HL-60 (cell line): ENCODE measurements at regions not wholly inside any gene's neighbourhood (a gene's known extent, or its start where the extent isn't known, plus 50 kb on each side); places are given as distances from the start of the nearest gene placed in this dataset.

ENCODE experiments used
- DNase-seq, 2 experiments: peaks; one replicate each; pipeline ENCODE4 v3.0.0-alpha.2; 2010 to 2020; ENCODE audit warnings: low read depth in 1 of 2, low spot score in 1 of 2
- H3K27ac ChIP-seq: fragments of 250-450 bp; sonication (Bioruptor Pico); replicated peaks from 2 replicates; pipeline ENCODE4 v1.5.1; 2020; ENCODE audit warnings: mild to moderate bottlenecking, moderate library complexity
- H3K27me3 ChIP-seq: fragments of 250-450 bp; sonication (Bioruptor Pico); 2 replicates; pipeline ENCODE4 v1.5.1; 2021; ENCODE audit warnings: mild to moderate bottlenecking, moderate library complexity; ENCODE audit not compliant: insufficient read depth, poor library complexity, severe bottlenecking
- H3K4me3 ChIP-seq: replicated peaks from 2 replicates; pipeline ENCODE4 v1.5.1; 2011; ENCODE audit warnings: mild to moderate bottlenecking, control low read depth, low read length; ENCODE audit not compliant: insufficient read depth
- GABPA ChIP-seq: IDR thresholded peaks from 2 replicates; pipeline ENCODE4 v1.6.1; 2012; ENCODE audit warnings: low read depth
- POLR2AphosphoS5 ChIP-seq: IDR thresholded peaks from 2 replicates; pipeline ENCODE4 v1.6.1; 2012; ENCODE audit warnings: low read depth
- SPI1 ChIP-seq: IDR thresholded peaks from 2 replicates; pipeline ENCODE4 v1.6.1; 2012; ENCODE audit warnings: low read depth, mild to moderate bottlenecking, borderline replicate concordance
- TF ChIP-seq, protein P1 (sequence below): IDR thresholded peaks from one replicate; pipeline ENCODE4 v1.5.1; 2011; ENCODE audit warnings: low read length, control low read depth, inconsistent platforms; ENCODE audit not compliant: insufficient read depth
- TF ChIP-seq, protein P2 (sequence below): IDR thresholded peaks from 2 replicates; pipeline ENCODE4 v1.6.1; 2012; ENCODE audit warnings: low read depth; ENCODE audit not compliant: insufficient replicate concordance

DNA sequence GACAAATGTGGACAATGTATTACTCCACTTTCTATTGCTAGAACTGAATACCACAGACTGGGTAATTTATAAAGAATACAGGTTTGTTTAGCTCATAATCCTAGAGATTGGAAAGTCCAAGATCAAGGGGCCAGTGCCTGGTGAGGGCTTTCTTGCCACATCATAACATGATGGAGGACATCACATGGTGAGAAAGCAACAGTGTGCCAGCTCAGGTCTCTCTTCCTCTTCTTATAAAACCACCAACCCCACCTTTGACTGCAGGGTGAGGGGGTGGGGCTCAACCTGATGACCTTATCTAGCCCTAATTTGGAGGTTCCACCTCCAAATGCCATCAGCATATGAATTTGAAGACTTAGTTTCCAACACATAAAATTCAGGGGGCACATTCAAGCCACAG, 105.7 kb upstream of the CXorf66 start:
- Histone ChIP-seq H3K4me3 (no peak overlapping the region), H3K27ac (no peak overlapping the region), H3K27me3 (no peaks in the 10 kb centered on the region)
- DNase-seq: peak in 1 of 2 experiments; percentile 2
- TF ChIP-seq SPI1 (no peak), GABPA (no peak), POLR2AphosphoS5 (no peak)
- TF ChIP-seq, protein P1, sequence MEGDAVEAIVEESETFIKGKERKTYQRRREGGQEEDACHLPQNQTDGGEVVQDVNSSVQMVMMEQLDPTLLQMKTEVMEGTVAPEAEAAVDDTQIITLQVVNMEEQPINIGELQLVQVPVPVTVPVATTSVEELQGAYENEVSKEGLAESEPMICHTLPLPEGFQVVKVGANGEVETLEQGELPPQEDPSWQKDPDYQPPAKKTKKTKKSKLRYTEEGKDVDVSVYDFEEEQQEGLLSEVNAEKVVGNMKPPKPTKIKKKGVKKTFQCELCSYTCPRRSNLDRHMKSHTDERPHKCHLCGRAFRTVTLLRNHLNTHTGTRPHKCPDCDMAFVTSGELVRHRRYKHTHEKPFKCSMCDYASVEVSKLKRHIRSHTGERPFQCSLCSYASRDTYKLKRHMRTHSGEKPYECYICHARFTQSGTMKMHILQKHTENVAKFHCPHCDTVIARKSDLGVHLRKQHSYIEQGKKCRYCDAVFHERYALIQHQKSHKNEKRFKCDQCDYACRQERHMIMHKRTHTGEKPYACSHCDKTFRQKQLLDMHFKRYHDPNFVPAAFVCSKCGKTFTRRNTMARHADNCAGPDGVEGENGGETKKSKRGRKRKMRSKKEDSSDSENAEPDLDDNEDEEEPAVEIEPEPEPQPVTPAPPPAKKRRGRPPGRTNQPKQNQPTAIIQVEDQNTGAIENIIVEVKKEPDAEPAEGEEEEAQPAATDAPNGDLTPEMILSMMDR: no peak
- TF ChIP-seq, protein P2, sequence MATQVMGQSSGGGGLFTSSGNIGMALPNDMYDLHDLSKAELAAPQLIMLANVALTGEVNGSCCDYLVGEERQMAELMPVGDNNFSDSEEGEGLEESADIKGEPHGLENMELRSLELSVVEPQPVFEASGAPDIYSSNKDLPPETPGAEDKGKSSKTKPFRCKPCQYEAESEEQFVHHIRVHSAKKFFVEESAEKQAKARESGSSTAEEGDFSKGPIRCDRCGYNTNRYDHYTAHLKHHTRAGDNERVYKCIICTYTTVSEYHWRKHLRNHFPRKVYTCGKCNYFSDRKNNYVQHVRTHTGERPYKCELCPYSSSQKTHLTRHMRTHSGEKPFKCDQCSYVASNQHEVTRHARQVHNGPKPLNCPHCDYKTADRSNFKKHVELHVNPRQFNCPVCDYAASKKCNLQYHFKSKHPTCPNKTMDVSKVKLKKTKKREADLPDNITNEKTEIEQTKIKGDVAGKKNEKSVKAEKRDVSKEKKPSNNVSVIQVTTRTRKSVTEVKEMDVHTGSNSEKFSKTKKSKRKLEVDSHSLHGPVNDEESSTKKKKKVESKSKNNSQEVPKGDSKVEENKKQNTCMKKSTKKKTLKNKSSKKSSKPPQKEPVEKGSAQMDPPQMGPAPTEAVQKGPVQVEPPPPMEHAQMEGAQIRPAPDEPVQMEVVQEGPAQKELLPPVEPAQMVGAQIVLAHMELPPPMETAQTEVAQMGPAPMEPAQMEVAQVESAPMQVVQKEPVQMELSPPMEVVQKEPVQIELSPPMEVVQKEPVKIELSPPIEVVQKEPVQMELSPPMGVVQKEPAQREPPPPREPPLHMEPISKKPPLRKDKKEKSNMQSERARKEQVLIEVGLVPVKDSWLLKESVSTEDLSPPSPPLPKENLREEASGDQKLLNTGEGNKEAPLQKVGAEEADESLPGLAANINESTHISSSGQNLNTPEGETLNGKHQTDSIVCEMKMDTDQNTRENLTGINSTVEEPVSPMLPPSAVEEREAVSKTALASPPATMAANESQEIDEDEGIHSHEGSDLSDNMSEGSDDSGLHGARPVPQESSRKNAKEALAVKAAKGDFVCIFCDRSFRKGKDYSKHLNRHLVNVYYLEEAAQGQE: no peak

DNA sequence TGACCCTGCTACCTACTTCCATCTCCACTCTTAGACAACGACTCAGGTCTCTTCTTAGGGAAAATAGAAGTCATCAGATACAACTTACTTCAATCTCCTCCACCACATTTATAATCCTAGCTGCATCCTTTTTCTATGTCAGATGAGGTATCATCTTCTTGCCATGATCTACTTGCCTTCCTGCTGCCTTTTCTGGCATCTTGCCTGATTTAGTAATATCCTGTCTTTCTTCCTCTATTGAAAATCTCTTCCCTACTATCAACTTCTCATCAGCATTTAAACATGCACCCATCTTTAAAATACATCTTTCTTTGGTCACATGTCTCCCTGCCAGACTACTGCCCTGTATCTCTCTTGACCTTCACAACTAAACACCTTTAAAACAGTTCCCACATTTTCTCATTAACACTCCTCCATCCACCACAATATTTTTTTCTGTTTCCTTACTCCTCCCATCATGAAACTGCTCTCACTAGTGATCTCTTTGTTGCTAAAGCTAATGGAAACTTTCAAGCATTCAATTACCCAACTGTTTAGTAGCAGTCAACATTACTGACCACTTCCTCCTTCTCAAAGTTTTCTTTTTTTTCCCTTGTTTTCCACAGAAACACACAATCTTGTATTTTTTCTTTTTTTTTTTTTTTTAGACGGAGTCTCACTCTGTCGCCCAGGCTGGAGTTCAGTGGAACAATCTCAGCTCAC, 100.8 kb upstream of the CXorf66 start:
- peak; percentile 49 to 56 for DNase-seq
- TF ChIP-seq SPI1: peak; percentile 68; the same call in 1 of the 2 replicates
- TF ChIP-seq, protein P1: no peak
- peak overlapping the region; percentile 73 for H3K27ac ChIP-seq
- H3K4me3 ChIP-seq: no peak overlapping the region
- no peaks in the 10 kb centered on the region for H3K27me3 ChIP-seq

DNA sequence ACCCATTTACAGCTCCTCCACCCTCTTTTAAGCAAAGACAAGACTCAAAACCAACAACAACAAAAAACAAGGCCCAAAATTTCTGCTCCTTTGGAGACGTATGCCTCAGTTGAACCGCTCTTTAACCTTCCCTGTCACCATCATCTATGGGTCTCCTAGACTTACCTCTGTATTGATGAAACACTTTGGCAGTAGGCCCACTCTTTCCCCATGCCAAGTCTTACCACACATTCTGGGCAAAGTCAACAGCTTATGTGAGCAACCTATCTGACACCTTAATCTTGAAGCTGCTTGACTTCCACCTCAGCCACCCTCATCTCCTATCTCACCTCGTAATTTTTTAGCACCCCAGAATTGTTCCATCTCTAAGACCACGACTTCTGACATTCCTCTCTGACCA, 99.7 kb upstream of the CXorf66 start:
- Histone ChIP-seq H3K27me3 (no peaks in the 10 kb centered on the region), H3K27ac (no peak overlapping the region; the same call in none of the 2 replicates), H3K4me3 (no peak overlapping the region)
- TF ChIP-seq GABPA: no peak
- no peak for TF ChIP-seq POLR2AphosphoS5
- TF ChIP-seq SPI1: no peak
- TF ChIP-seq, protein P1: no peak
- TF ChIP-seq, protein P2: no peak
- peak; percentile 16 to 56 for DNase-seq

DNA sequence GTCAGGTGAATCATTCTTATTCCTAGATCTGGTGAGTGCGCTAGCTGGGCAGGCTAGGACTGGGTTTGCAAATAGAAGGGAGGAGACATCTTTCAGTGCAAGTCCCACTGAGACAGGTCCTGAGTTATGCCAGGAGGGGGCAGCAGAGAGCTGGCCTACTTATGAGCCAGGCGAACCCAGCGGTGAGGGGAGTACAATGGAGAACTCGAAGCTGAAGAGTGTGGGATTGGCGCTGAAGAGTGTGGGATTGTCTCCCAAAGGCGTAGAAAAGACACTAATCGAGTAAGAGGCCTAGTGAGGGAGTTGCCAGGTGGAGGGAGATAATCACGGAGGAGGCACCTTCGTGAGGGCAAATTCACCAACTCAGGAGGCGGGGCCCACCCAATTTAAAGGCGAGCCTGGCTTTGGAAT, 91.7 kb upstream of the CXorf66 start:
- no peaks in the 10 kb centered on the region for H3K27me3 ChIP-seq
- H3K27ac ChIP-seq: no peak overlapping the region
- peak; percentile 38 to 72 for DNase-seq
- TF ChIP-seq, protein P1: peak; percentile 45
- TF ChIP-seq POLR2AphosphoS5: no peak
- no peak overlapping the region for H3K4me3 ChIP-seq
